IPS-20b (cell line): ENCODE measurements at regions not wholly inside any gene's neighbourhood (a gene's known extent, or its start where the extent isn't known, plus 50 kb on each side); places are given as distances from the start of the nearest gene placed in this dataset.
"Not testable (repeated sequence)": the region's sequence is repeated elsewhere in the genome, so short reads cannot be mapped to it uniquely, and the experiment has no call there.

Source experiments
- H3K27ac ChIP-seq: one replicate; pipeline ENCODE4 v1.5.1; 2013; ENCODE audit warnings: low read length
- H3K27me3 ChIP-seq: 2 replicates; pipeline ENCODE4 v1.6.1; 2013; ENCODE audit warnings: mild to moderate bottlenecking, low read length, inconsistent platforms; ENCODE audit not compliant: insufficient read depth
- H3K36me3 ChIP-seq: 2 replicates; pipeline ENCODE4 v1.6.1; 2013; ENCODE audit warnings: low read depth, mild to moderate bottlenecking, inconsistent platforms, low read length, moderate library complexity; ENCODE audit not compliant: insufficient read depth
- H3K4me1 ChIP-seq: 2 replicates; pipeline ENCODE4 v1.6.1; 2013; ENCODE audit warnings: mild to moderate bottlenecking, control low read depth, inconsistent platforms, low read length, moderate library complexity; ENCODE audit not compliant: insufficient read depth
- H3K4me3 ChIP-seq: 2 replicates; pipeline ENCODE4 v1.5.1; 2013; ENCODE audit warnings: mild to moderate bottlenecking, low read length, inconsistent platforms
- H3K9ac ChIP-seq: 2 replicates; pipeline ENCODE4 v1.6.1; 2013; ENCODE audit warnings: low read depth, mild to moderate bottlenecking, inconsistent platforms, low read length, moderate library complexity
- H3K9me3 ChIP-seq: 2 replicates; pipeline ENCODE4 v1.6.1; 2013; ENCODE audit warnings: mild to moderate bottlenecking, low read depth, low read length, inconsistent platforms; ENCODE audit not compliant: insufficient read depth

- H3K27ac ChIP-seq, result no peak overlapping the region
- H3K9ac ChIP-seq, result no peak overlapping the region
- no peaks in the 10 kb centered on the region for H3K36me3 ChIP-seq
- peaks cover 20% of the 10 kb centered on the region for H3K9me3 ChIP-seq
- no peaks in the 10 kb centered on the region for H3K4me1 ChIP-seq
- no peak overlapping the region for H3K4me3 ChIP-seq
- no peaks in the 10 kb centered on the region for H3K27me3 ChIP-seq
Observed at GRCh38 chr7:108875139-108875538, 305.5 kb downstream of the DNAJB9 start.

DNA sequence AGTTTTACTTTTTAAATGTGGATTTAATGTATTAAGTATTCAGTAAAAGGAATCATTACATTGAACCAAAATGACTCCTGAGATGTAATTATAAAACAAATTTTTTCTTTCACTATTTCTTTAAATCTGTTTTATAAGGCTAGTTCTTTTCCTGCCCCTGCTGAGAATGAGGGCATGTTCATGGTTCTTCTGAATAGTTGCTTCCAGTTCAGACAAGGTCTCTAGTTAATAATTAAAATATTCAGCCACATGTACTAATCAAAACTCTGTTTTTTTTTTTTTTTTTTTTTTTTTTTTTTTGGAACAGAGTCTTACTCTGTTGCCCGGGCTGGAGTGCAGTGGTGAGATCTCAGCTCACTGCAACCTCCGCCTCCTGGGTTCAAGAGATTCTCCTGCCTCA is 321.2 kb downstream of the DNAJB9 start:
- H3K9me3 ChIP-seq, result no peaks in the 10 kb centered on the region
- H3K27ac ChIP-seq, result no peak overlapping the region
- no peak overlapping the region for H3K9ac ChIP-seq
- H3K4me1 ChIP-seq, result no peaks in the 10 kb centered on the region
- no peaks in the 10 kb centered on the region for H3K36me3 ChIP-seq
- no peaks in the 10 kb centered on the region for H3K27me3 ChIP-seq
- no peak overlapping the region for H3K4me3 ChIP-seq

GRCh38 chr7:108908456-108908855 is 338.8 kb downstream of the DNAJB9 start:
- no peaks in the 10 kb centered on the region for H3K27me3 ChIP-seq
- no peaks in the 10 kb centered on the region for H3K36me3 ChIP-seq
- H3K4me1 ChIP-seq, result no peaks in the 10 kb centered on the region
- H3K27ac ChIP-seq, result no peak overlapping the region
- no peak overlapping the region for H3K9ac ChIP-seq
- H3K4me3 ChIP-seq, result no peak overlapping the region
- no peaks in the 10 kb centered on the region for H3K9me3 ChIP-seq

DNA sequence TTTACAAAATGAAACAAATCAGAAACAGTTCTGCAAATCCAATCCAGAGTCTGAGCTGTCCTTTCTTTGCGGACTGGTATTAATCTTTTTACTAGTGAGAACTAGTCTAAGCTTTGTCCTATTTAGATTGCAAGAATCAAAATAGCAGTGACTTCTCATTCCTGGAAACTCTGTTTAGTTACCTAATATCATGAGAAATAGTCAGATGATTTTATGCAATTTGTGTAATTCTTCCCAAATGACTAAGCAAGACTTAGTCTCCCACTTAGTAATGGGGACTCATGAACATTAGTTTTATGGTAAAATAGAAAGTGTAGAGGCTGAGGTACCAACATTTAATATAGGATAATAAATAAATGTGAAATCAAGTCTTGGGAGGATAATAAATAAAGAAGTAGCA is 341.3 kb downstream of the DNAJB9 start:
- H3K9ac ChIP-seq, result no peak overlapping the region
- no peaks in the 10 kb centered on the region for H3K36me3 ChIP-seq
- no peak overlapping the region for H3K4me3 ChIP-seq
- H3K27me3 ChIP-seq, result no peaks in the 10 kb centered on the region
- no peaks in the 10 kb centered on the region for H3K4me1 ChIP-seq
- no peaks in the 10 kb centered on the region for H3K9me3 ChIP-seq
- H3K27ac ChIP-seq, result no peak overlapping the region

GRCh38 chr7:108920490-108920889 is 350.8 kb downstream of the DNAJB9 start:
- Histone ChIP-seq H3K4me1 (no peaks in the 10 kb centered on the region), H3K9me3 (no peaks in the 10 kb centered on the region; the same call in 1 of the 2 replicates), H3K9ac (no peak overlapping the region), H3K4me3 (no peak overlapping the region), H3K36me3 (no peaks in the 10 kb centered on the region), H3K27ac (no peak overlapping the region), H3K27me3 (no peaks in the 10 kb centered on the region)

GRCh38 chr7:108943048-108943447 is 373.4 kb downstream of the DNAJB9 start:
- peaks cover 23% of the 10 kb centered on the region; the same call in 1 of the 2 replicates for H3K9me3 ChIP-seq
- not testable (repeated sequence) for H3K27me3 ChIP-seq, H3K4me3 ChIP-seq, H3K27ac ChIP-seq, H3K9ac ChIP-seq, H3K36me3 ChIP-seq, H3K4me1 ChIP-seq

DNA sequence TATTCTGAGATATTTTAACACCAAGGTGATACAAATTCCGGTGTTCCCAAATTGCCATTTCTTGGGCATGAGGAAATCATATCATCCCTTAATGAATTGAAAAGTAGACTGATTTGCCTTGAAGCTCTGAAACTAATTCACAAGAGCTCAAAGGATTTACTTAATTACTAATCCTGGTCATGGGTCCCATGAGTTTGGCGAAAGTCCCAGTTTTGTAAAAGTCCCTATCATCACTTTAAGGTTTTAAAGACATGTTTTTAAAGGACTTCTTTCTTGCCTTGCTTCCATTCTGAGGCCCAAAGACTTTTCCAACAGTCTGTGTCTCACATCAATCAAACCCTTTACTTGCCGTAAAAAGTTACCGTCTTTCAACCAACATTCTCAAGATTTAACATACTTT is 377.9 kb downstream of the DNAJB9 start:
- Histone ChIP-seq H3K27ac (no peak overlapping the region), H3K4me1 (no peaks in the 10 kb centered on the region), H3K9ac (no peak overlapping the region), H3K36me3 (no peaks in the 10 kb centered on the region), H3K27me3 (no peaks in the 10 kb centered on the region), H3K4me3 (no peak overlapping the region), H3K9me3 (peaks cover 23% of the 10 kb centered on the region; the same call in 1 of the 2 replicates)

DNA sequence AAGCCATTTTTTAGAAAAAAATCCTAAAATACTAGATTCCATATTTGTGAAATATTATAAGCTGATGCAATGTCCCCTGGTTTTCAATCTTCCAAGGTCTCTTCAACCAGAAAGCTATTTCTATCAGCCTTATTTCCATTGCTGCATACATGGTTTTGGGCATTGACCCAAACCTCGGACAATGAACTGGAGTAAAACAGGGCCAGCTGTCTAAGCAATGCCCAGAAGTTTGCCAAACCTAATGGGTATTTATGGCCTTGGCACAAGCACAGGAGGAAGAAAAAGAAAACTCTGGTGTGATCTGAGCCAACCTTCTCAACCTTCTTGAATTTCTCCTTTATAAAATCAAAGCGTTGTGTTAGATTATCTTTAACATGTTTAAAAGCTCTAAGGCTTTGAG is 402.3 kb downstream of the DNAJB9 start:
- H3K36me3 ChIP-seq, result no peaks in the 10 kb centered on the region
- no peak overlapping the region for H3K9ac ChIP-seq
- no peak overlapping the region for H3K27ac ChIP-seq
- no peaks in the 10 kb centered on the region for H3K9me3 ChIP-seq
- no peaks in the 10 kb centered on the region for H3K27me3 ChIP-seq
- no peak overlapping the region for H3K4me3 ChIP-seq
- H3K4me1 ChIP-seq, result no peaks in the 10 kb centered on the region

DNA sequence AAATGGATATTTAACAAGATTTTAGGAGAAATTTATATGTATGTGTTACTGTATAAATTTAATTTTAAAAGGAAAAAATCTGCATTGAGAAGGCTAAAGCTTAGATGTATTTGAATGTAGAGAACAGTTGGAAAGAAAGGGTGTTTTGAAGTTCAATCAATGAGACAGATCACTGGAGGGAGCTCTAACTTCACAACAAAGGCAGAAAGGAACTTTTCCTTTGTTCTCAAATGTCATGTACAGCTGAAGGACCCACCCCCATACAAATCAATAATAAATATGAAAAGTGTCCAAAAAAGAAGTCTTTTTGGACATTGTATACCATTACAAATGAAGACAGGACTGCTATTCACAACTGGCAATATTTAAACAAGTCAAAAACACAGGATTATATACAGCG is 403.4 kb downstream of the DNAJB9 start:
- Histone ChIP-seq H3K27me3 (no peaks in the 10 kb centered on the region), H3K9ac (no peak overlapping the region), H3K27ac (no peak overlapping the region), H3K9me3 (no peaks in the 10 kb centered on the region), H3K4me3 (no peak overlapping the region), H3K36me3 (no peaks in the 10 kb centered on the region), H3K4me1 (no peaks in the 10 kb centered on the region)

DNA sequence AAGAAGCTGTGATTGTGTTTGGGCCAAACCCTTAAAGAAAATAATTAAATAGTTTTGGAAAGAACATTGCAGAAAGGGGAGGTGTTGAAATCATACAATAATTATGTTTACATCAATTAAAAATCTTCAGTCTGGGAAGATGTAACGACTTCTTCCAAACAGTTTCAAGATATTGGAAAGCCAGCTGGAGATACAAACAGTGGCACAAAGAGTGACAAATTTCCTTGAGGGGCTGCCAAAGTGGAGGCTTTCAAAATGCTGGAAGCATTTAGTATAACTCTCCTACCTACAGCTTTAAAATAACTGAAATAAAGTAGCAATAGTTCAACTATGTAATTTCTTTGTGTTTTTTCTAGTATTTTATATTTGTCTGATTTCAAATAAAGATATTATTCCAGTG is 405.0 kb downstream of the DNAJB9 start:
- H3K4me1 ChIP-seq, result no peaks in the 10 kb centered on the region
- H3K9me3 ChIP-seq, result no peaks in the 10 kb centered on the region
- H3K9ac ChIP-seq, result no peak overlapping the region
- no peaks in the 10 kb centered on the region for H3K27me3 ChIP-seq
- no peak overlapping the region for H3K4me3 ChIP-seq
- H3K36me3 ChIP-seq, result no peaks in the 10 kb centered on the region
- H3K27ac ChIP-seq, result no peak overlapping the region

DNA sequence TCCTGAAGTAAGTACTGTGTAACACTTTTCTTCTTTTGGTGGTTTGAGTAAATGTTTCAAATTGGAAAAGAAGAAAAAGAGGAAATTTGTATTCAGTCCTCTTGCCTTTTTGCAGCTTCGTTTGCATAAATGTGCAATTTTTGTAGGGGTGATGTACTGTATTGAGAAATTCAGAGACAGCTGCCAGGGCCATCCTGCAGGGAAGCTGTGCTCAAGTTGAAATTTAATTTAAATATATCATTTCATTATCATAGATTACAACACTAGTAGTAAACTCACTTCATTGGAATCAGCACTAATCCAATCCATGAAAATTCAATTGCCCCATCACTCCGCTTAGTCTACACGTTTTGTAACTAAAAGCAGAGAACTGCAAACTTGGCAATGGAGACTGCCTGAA is 415.4 kb downstream of the DNAJB9 start:
- Histone ChIP-seq H3K27me3 (no peaks in the 10 kb centered on the region), H3K4me3 (no peak overlapping the region), H3K9me3 (no peaks in the 10 kb centered on the region), H3K9ac (no peak overlapping the region), H3K27ac (no peak overlapping the region), H3K4me1 (peaks cover 10% of the 10 kb centered on the region; the same call in 1 of the 2 replicates), H3K36me3 (no peaks in the 10 kb centered on the region)

GRCh38 chr7:108989319-108989718 is 419.6 kb downstream of the DNAJB9 start:
- no peaks in the 10 kb centered on the region for H3K36me3 ChIP-seq
- H3K27me3 ChIP-seq, result no peaks in the 10 kb centered on the region
- no peak overlapping the region for H3K4me3 ChIP-seq
- H3K4me1 ChIP-seq, result peaks cover 7% of the 10 kb centered on the region; the same call in 1 of the 2 replicates
- no peaks in the 10 kb centered on the region for H3K9me3 ChIP-seq
- no peak overlapping the region for H3K27ac ChIP-seq
- no peak overlapping the region for H3K9ac ChIP-seq

GRCh38 chr7:108997480-108997879 is 427.8 kb downstream of the DNAJB9 start:
- no peaks in the 10 kb centered on the region for H3K27me3 ChIP-seq

More at GRCh38 chr7:108997480-108997879, 427.8 kb downstream of the DNAJB9 start:
- Histone ChIP-seq H3K9ac (no peak overlapping the region), H3K36me3 (no peaks in the 10 kb centered on the region), H3K27ac (no peak overlapping the region), H3K9me3 (no peaks in the 10 kb centered on the region), H3K4me3 (no peak overlapping the region), H3K4me1 (peaks cover 3% of the 10 kb centered on the region; the same call in 1 of the 2 replicates)
